ENCODE measurements at regions not wholly inside any gene's neighbourhood (a gene's known extent, or its start where the extent isn't known, plus 50 kb on each side); places are given as distances from the start of the nearest gene placed in this dataset.

- ATAC-seq, result no peak
- in situ Hi-C loops (cut with MboI; ENCODE audit: low sequenced_read_pairs in 4 of 4), result no loop called here
- Histone ChIP-seq H3K9me3 (no peaks in the 10 kb centered on the region), H3K27ac (no peak overlapping the region), H3K4me3 (no peak overlapping the region), H3K36me3 (no peaks in the 10 kb centered on the region), H3K4me1 (no peaks in the 10 kb centered on the region), H3K27me3 (no peaks in the 10 kb centered on the region)
- intact Hi-C loops (cut with DNase I; ENCODE audit: low total_unique reads), result no loop called here
- no peak for DNase-seq
- TF ChIP-seq, protein P1, sequence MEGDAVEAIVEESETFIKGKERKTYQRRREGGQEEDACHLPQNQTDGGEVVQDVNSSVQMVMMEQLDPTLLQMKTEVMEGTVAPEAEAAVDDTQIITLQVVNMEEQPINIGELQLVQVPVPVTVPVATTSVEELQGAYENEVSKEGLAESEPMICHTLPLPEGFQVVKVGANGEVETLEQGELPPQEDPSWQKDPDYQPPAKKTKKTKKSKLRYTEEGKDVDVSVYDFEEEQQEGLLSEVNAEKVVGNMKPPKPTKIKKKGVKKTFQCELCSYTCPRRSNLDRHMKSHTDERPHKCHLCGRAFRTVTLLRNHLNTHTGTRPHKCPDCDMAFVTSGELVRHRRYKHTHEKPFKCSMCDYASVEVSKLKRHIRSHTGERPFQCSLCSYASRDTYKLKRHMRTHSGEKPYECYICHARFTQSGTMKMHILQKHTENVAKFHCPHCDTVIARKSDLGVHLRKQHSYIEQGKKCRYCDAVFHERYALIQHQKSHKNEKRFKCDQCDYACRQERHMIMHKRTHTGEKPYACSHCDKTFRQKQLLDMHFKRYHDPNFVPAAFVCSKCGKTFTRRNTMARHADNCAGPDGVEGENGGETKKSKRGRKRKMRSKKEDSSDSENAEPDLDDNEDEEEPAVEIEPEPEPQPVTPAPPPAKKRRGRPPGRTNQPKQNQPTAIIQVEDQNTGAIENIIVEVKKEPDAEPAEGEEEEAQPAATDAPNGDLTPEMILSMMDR (IDR thresholded peaks at IDR 0.05 in 4 of 5, conservative IDR thresholded peaks at IDR 0.05 in 1 of 5), result no peak
- no peak for TF ChIP-seq POLR2A (IDR thresholded peaks at IDR 0.05)
Observed at GRCh38 chr9:80586786-80587330, 1015.1 kb downstream of the TLE4 start.

GRCh38 chr9:80571953-80572352 is 1000.2 kb downstream of the TLE4 start:
- DNase-seq, result no peak
- no peak for ATAC-seq
- Histone ChIP-seq H3K4me3 (no peak overlapping the region), H3K27me3 (no peaks in the 10 kb centered on the region), H3K27ac (no peak overlapping the region), H3K36me3 (no peaks in the 10 kb centered on the region), H3K9me3 (peaks cover 0 to 2% (median 0%) of the 10 kb centered on the region in 3 donors), H3K4me1 (no peaks in the 10 kb centered on the region)
- in situ Hi-C loops (cut with MboI; ENCODE audit: low sequenced_read_pairs in 4 of 4), result no loop called here
- intact Hi-C loops (cut with DNase I; ENCODE audit: low total_unique reads), result no loop called here
- no peak for TF ChIP-seq POLR2A (IDR thresholded peaks at IDR 0.05)

DNA sequence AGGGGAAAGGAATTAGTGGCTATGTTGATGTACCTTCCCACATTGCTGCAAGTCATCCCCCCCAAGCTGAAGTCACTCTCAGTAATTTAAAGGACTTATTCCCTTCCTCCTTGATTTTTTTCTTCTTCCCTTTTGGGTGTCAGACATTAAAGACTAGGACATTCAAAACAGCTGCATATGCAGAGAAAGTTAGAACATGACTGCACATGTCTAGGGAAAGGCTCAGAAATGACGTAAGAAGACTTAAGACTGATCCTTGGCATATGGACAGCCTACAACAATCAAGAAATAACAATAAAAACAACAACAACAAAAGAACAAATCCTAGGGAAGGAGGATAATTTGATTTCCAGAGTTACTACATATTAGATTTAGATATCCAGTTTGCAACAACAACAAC is 997.5 kb downstream of the TLE4 start:
- intact Hi-C loops (cut with DNase I; ENCODE audit: low total_unique reads) (no loop called here), in situ Hi-C loops (cut with MboI; ENCODE audit: low sequenced_read_pairs in 4 of 4) (no loop called here)
- no peaks in the 10 kb centered on the region for H3K27me3 ChIP-seq
- H3K4me3 ChIP-seq, result no peak overlapping the region
- H3K27ac ChIP-seq, result no peak overlapping the region
- DNase-seq (no peak), ATAC-seq (no peak)
- TF ChIP-seq, protein P1 (IDR thresholded peaks at IDR 0.05 in 4 of 5, conservative IDR thresholded peaks at IDR 0.05 in 1 of 5), result no peak
- no peak for TF ChIP-seq POLR2A (IDR thresholded peaks at IDR 0.05)
- no peaks in the 10 kb centered on the region for H3K36me3 ChIP-seq
- no peaks in the 10 kb centered on the region for H3K4me1 ChIP-seq
- H3K9me3 ChIP-seq, result peaks cover 0 to 2% (median 0%) of the 10 kb centered on the region in 3 donors

DNA sequence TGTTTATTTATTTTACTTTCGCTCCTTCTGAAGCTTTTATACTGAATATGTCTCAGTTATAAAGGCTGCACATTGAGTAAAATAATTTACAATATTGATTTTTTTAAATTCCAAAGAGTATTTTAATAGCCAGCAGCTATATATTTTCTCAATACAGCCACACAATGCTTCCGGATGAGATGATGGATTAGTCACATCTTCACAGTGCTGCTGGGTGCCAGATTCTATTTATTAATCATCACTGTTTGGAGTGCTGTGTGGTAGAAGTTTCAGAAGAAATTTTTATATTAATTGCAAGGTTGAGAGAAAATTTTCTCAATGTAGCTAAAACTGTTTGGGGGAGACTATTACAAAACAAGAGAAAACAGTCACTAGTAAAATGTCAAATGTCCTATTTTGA is 989.8 kb downstream of the TLE4 start:
- intact Hi-C loops (cut with DNase I; ENCODE audit: low total_unique reads) (no loop called here), in situ Hi-C loops (cut with MboI; ENCODE audit: low sequenced_read_pairs in 4 of 4) (no loop called here)
- DNase-seq, result no peak
- no peak for ATAC-seq
- Histone ChIP-seq H3K27me3 (no peaks in the 10 kb centered on the region), H3K36me3 (no peaks in the 10 kb centered on the region), H3K9me3 (no peaks in the 10 kb centered on the region), H3K4me3 (no peak overlapping the region), H3K4me1 (no peaks in the 10 kb centered on the region), H3K27ac (no peak overlapping the region)
- TF ChIP-seq, protein P1 (IDR thresholded peaks at IDR 0.05 in 4 of 5, conservative IDR thresholded peaks at IDR 0.05 in 1 of 5), result no peak
- TF ChIP-seq POLR2A (IDR thresholded peaks at IDR 0.05), result no peak

DNA sequence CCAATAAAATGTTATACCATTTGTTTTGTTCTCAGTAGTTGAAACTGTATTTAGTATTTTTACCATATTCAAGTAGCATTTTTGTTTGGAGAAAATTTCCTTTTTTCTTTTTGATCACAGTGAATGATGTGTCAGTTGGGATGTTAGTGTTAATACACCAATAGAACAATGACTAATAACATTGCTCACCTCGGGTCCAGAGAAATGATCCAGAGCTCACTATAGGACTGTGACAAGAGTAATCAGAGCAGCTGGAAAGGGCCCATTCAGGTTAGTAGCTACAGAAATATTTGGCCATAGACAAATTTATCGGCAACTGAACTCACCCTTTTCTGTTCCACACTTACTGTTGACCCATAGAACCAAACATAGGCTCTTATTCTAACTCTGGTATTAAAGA is 989.2 kb downstream of the TLE4 start:
- Histone ChIP-seq H3K27ac (no peak overlapping the region), H3K9me3 (no peaks in the 10 kb centered on the region), H3K4me3 (no peak overlapping the region), H3K36me3 (no peaks in the 10 kb centered on the region), H3K27me3 (no peaks in the 10 kb centered on the region), H3K4me1 (no peaks in the 10 kb centered on the region)
- ATAC-seq (no peak), DNase-seq (no peak)
- intact Hi-C loops (cut with DNase I; ENCODE audit: low total_unique reads) (no loop called here), in situ Hi-C loops (cut with MboI; ENCODE audit: low sequenced_read_pairs in 4 of 4) (no loop called here)
- no peak for TF ChIP-seq POLR2A (IDR thresholded peaks at IDR 0.05)
- TF ChIP-seq, protein P1 (IDR thresholded peaks at IDR 0.05 in 4 of 5, conservative IDR thresholded peaks at IDR 0.05 in 1 of 5), result no peak
